Kasumi-1 (cell line): ENCODE measurements at regions not wholly inside any gene's neighbourhood (a gene's known extent, or its start where the extent isn't known, plus 50 kb on each side); places are given as distances from the start of the nearest gene placed in this dataset.
"Not testable (repeated sequence)": the region's sequence is repeated elsewhere in the genome, so short reads cannot be mapped to it uniquely, and the experiment has no call there.

Experiments used
- DNase-seq, 2 experiments: peaks; one replicate each; lab custom pipeline; 2025; lab: John Stamatoyannopoulos, UW

- not testable (repeated sequence) for DNase-seq
Observed at GRCh38 chr3:152774230-152774629, 60.7 kb upstream of the P2RY1 start.

- DNase-seq: no peak
Observed at GRCh38 chr3:152778022-152778421, 56.9 kb upstream of the P2RY1 start.

DNA sequence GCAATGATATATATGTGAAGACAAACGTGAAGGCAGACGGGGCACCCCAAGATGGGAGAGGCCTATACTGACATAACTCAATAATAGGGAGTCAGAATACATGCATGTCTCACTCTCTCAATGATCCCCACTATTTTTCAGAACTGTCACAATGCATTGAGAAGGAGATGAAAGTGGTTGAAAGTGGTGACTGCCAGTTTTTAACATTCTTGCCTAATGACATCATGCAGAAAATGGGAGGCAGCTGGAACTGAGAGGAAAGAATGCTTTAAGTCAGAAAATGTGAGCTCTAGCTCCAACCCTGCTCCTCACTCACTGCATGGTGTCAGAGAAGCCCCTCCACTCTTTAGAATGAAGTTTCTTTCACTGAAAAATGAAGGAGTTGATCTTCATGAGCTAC, 55.3 kb upstream of the P2RY1 start:
- no peak for DNase-seq

DNA sequence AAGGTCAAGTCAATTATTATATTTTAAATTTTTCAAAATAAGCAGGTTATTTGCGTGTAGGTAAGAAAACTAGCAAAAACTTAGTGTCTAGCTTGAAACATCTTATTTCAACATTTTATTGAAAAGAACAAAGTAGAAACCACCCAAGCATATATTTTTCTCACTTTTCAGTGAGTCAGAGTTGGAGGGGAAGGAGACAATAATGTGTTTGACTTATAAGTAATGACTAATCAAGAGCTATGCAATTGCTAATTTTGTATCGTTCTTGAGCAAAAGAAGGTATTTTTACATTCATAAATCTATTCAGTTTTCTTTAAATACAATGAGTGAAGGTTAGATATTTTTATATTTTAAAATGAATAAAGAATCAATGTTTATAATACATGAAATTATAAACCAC, 54.4 kb upstream of the P2RY1 start:
- DNase-seq: no peak

DNA sequence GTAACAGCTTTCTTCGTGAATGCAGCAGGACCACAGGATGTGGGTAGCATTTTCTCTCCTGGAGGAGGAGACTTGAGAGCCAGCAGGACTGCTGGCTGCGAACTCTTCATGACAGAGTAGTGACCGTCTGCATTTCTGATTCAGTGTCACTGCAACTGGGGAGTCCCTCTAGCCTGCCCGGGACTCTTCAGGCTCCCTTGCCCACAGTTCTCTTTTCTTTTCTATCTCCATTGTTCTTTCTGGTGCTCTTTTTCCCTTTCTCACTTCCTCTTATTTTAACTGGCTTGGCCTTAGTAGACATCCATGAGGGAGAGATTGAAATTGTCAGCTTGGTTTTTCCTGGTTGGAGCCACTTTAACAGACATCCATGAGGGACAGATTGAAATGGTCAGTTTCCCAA, 49.9 kb upstream of the P2RY1 start:
- peak in 1 of 2 experiments; percentile 9 for DNase-seq
